ENCODE measurements at regions not wholly inside any gene's neighbourhood (a gene's known extent, or its start where the extent isn't known, plus 50 kb on each side); places are given as distances from the start of the nearest gene placed in this dataset.

DNA sequence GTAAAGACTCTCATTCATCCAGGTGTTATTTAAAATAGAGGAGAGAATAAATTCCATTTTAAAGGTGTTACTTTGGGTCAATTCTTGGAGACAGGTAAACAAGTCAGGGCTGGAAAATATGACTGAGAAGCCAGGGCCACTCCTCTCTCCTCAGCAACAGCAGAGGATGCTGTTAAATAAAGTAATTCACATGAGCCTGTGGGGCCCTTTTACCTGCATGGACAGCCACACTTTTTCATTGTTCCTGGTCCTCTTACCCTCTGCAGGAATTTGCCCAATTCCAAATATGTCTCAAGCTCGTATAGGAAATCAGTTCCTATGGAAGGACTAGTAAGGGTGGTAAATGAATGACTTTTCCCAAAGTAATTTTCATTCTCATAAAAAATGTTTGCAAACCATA lies 420.1 kb upstream of the KLF6 start:
- no peak overlapping the region for H3K4me3 ChIP-seq (ENCODE audit: low read length)
- peak; percentile 44 for DNase-seq (ENCODE audit: low read depth)
- TF ChIP-seq, protein P1, sequence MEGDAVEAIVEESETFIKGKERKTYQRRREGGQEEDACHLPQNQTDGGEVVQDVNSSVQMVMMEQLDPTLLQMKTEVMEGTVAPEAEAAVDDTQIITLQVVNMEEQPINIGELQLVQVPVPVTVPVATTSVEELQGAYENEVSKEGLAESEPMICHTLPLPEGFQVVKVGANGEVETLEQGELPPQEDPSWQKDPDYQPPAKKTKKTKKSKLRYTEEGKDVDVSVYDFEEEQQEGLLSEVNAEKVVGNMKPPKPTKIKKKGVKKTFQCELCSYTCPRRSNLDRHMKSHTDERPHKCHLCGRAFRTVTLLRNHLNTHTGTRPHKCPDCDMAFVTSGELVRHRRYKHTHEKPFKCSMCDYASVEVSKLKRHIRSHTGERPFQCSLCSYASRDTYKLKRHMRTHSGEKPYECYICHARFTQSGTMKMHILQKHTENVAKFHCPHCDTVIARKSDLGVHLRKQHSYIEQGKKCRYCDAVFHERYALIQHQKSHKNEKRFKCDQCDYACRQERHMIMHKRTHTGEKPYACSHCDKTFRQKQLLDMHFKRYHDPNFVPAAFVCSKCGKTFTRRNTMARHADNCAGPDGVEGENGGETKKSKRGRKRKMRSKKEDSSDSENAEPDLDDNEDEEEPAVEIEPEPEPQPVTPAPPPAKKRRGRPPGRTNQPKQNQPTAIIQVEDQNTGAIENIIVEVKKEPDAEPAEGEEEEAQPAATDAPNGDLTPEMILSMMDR (IDR thresholded peaks at IDR 0.05; ENCODE audit: insufficient read depth, low read depth, low read length, missing control alignments) = no peak

DNA sequence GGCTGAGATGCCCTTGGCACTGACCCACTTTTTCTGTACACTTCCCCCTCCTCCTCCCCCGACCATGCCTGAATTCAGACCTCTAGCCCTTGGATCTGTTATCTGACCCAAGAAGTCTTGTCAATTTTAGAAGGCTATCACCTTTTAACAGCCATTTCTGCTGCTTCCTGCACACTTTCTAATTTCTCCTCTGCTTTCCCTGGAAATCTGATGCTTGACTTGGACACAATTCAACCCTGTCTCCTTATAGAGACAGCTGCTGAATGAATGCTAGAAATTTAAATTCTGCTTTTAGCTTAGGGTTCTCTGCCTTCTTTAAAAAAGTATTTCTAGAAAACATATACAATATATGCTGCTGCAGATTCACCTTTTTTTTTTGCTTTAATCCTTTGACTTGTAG lies 417.9 kb upstream of the KLF6 start:
- H3K4me3 ChIP-seq (ENCODE audit: low read length) = no peak overlapping the region
- TF ChIP-seq, protein P1 (IDR thresholded peaks at IDR 0.05; ENCODE audit: insufficient read depth, low read depth, low read length, missing control alignments) = no peak
- no peak for DNase-seq (ENCODE audit: low read depth)

DNA sequence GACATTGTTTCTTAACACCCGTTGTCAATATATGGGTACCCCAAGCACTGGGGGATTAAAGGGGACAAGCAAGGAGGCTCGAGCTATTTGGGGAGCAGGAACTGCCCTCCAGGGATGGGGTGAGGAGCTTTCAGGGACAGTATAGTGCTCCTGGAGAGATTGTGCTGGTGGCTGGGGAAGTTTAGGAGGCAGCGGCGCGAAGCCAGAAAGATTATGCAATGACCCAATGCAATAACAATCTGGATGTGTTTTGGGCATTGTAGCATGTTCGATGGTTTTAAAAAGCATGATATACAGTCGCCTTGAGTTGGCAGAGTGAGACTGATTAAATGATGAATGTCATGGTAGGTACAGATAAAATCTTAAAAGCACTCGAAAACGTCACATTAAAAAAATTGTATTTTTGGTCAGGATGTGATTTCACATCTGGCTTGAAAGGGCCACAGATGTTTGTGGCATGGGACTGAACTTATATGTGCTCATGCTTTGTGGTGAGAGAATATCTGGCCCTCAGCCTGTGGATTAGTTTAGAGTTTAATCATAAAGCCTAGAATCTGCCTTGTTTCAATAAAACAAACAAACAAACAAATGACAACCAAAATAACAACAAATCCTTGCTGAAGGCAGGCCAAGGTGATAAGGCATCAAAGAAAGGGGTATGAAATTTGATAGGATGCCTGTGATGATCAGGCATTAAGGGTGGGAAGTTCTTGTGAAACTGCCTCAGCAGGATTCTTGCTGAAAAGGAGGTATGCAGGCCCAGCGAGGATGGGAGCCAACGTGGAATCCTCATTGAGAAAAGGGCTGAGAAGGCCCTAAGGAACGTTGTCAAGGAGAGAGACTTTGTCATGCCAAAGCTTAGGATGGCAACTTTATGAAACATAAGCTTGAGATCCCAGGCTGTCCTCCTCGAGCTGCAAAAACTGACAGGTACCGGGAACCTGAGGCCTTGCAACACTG lies 417.1 kb upstream of the KLF6 start:
- TF ChIP-seq, protein P1 (IDR thresholded peaks at IDR 0.05; ENCODE audit: insufficient read depth, low read depth, low read length, missing control alignments) = no peak
- no peak overlapping the region for H3K4me3 ChIP-seq (ENCODE audit: low read length)
- no peak for DNase-seq (ENCODE audit: low read depth)

DNA sequence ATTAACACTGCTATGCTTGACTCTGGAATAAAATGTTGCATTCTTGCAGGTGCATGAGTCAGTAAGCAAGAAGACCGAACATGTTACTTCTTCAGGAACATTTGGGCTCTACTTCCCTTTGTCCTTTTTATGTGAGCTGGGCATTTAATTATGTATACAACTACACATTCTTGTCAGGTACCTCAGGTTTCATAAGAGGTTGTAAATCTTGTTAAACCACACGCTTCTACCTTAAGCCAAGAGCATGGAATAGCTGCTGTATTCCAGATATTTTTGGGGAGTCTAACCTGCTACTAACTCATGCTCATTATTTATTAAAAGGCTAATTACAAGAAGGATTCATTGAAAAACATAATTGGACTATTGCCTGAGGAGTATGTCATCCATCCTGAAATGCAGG lies 414.2 kb upstream of the KLF6 start:
- TF ChIP-seq, protein P1 (IDR thresholded peaks at IDR 0.05; ENCODE audit: insufficient read depth, low read depth, low read length, missing control alignments) = no peak

DNA sequence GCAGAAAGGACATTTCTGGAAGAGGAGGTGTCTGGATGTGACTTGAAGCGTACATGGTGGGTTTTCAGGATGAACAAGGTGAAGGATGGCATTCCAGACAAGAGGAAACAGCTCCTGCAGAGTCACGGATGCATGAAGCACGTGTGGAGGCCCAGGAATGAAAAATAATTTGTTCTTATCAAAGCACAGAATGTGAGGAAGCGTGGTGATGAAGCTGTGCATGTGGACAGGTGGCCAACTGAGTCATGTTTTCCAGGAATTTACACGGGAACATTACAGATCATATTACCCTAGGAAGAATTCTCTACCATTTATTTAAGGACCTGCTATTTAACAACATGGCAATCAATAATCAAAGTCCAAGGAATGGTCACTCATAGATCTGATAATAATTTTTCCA lies 413.2 kb upstream of the KLF6 start:
- DNase-seq (ENCODE audit: low read depth) = no peak
- no peak overlapping the region for H3K4me3 ChIP-seq (ENCODE audit: low read length)
- TF ChIP-seq, protein P1 (IDR thresholded peaks at IDR 0.05; ENCODE audit: insufficient read depth, low read depth, low read length, missing control alignments) = no peak

More for the DNA sequence above, 414.2 kb upstream of the KLF6 start:
- DNase-seq (ENCODE audit: low read depth) = peak; percentile 54
- no peak overlapping the region for H3K4me3 ChIP-seq (ENCODE audit: low read length)

DNA sequence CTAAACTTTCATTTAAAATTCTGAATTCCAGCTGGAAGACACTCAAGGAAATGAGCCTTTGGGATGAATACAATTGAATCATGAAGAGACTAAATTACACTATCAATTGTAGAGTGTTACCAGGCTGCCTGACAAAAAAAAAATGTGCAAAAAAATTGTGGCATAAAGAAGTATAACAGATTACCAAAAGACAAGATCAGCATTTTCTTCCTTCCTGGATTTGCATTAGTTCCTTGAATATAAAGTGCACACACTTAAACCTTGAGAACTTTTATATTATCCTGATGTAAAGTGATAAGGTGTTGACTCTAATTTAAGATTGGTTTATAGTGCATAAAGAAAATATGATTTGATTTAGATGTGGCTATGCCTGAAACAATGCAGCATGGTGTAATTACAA lies 412.7 kb upstream of the KLF6 start:
- no peak for DNase-seq (ENCODE audit: low read depth)
- TF ChIP-seq, protein P1 (IDR thresholded peaks at IDR 0.05; ENCODE audit: insufficient read depth, low read depth, low read length, missing control alignments) = no peak
- no peak overlapping the region for H3K4me3 ChIP-seq (ENCODE audit: low read length)
